B cell (primary cell): ENCODE measurements at regions not wholly inside any gene's neighbourhood (a gene's known extent, or its start where the extent isn't known, plus 50 kb on each side); places are given as distances from the start of the nearest gene placed in this dataset.

Experiments
- ATAC-seq: fragments of 200-7000 bp; cut with Tn5 transposase; one replicate; pipeline ENCODE4 v1.10.0; 2021; ENCODE audit warnings: low read depth, mild to moderate bottlenecking, moderate number of reproducible peaks, moderate library complexity
- CTCF ChIA-PET: fragments of 350-600 bp; sonication (Branson Sonifier 250); formaldehyde crosslinking; loops from one replicate; lab custom pipeline; 2021; ENCODE audit warnings: antibody characterized with exemption, inconsistent platforms; lab: Charles Lee
- POLR2A ChIA-PET: fragments of 350-600 bp; sonication (Branson Sonifier 250); formaldehyde crosslinking; loops from one replicate; lab custom pipeline; 2021; ENCODE audit warnings: antibody characterized with exemption; lab: Charles Lee
- DNase-seq: peaks from one replicate; pipeline ENCODE4 v3.0.0; 2013
- H2AFZ ChIP-seq: 2 replicates; pipeline ENCODE4 v1.6.1; 2012; ENCODE audit warnings: mild to moderate bottlenecking, low read depth, low read length; ENCODE audit not compliant: insufficient read depth, poor library complexity, severe bottlenecking
- H3K27ac ChIP-seq, 2 donors: 1 replicate in 1 of 2; 2 replicates in 1 of 2; pipeline ENCODE4 v1.5.1; 2012 to 2013; ENCODE audit warnings: low read length in 2 of 2, mild to moderate bottlenecking in 2 of 2, moderate library complexity in 1 of 2
- H3K27me3 ChIP-seq, 4 experiments: fragments of 200-600 bp in 1 of 4; sonication (generic) in 1 of 4; replicated peaks in 1 of 4; 1 replicate in 2 of 4; 2 replicates in 2 of 4; pipeline versions ENCODE4 v1.6.1 to v1.7.0; 2013 to 2016; ENCODE audit warnings: low read length in 3 of 4, mild to moderate bottlenecking in 2 of 4, mixed read lengths in 1 of 4, moderate library complexity in 1 of 4; ENCODE audit not compliant: insufficient read depth in 4 of 4, control insufficient read depth in 3 of 4; ENCODE audit errors: control extremely low read depth in 1 of 4
- H3K36me3 ChIP-seq, 2 experiments: replicated peaks in 1 of 2; 1 replicate in 1 of 2; 2 replicates in 1 of 2; pipeline versions ENCODE4 v1.6.1 to v1.7.1; 2013; ENCODE audit warnings: low read length in 1 of 2; ENCODE audit not compliant: insufficient read depth in 2 of 2, control insufficient read depth in 1 of 2; ENCODE audit errors: control extremely low read depth in 1 of 2, extremely low read depth in 1 of 2
- H3K4me1 ChIP-seq, 2 donors: fragments of 200-600 bp in 1 of 2; sonication (generic) in 1 of 2; 1 replicate in 1 of 2; 2 replicates in 1 of 2; pipeline versions ENCODE4 v1.5.1 to v1.6.1; 2013 to 2017; ENCODE audit warnings: low read length in 2 of 2; ENCODE audit not compliant: control insufficient read depth in 2 of 2, insufficient read depth in 2 of 2
- H3K4me2 ChIP-seq: replicated peaks from 2 replicates; pipeline ENCODE3; 2012; ENCODE audit warnings: mild to moderate bottlenecking, low read depth, low read length; ENCODE audit not compliant: poor library complexity, severe bottlenecking
- H3K4me3 ChIP-seq, 5 experiments: fragments of 200-600 bp in 1 of 5; sonication (generic) in 1 of 5; 1 replicate in 3 of 5; 2 replicates in 2 of 5; pipeline versions ENCODE4 v1.5.1 to v1.7.0; 2011 to 2016; ENCODE audit warnings: low read length in 4 of 5, mild to moderate bottlenecking in 4 of 5, low read depth in 2 of 5, control low read depth in 1 of 5, moderate library complexity in 1 of 5; ENCODE audit not compliant: insufficient read depth in 1 of 5; ENCODE audit errors: control extremely low read depth in 1 of 5, extremely low read depth in 1 of 5
- H3K79me2 ChIP-seq: fragments of 200-600 bp; sonication (generic); one replicate; pipeline ENCODE4 v1.6.0; 2016; ENCODE audit warnings: low read length; ENCODE audit not compliant: control insufficient read depth, insufficient read depth
- H3K9ac ChIP-seq: fragments of 200-600 bp; sonication (generic); 2 replicates; pipeline ENCODE4 v1.6.1; 2017; ENCODE audit warnings: mild to moderate bottlenecking, low read length, moderate library complexity
- H3K9me3 ChIP-seq, 3 donors: one replicate each; pipeline versions ENCODE4 v1.6.1 to v1.7.1; 2013; ENCODE audit warnings: low read length in 2 of 3; ENCODE audit not compliant: control insufficient read depth in 2 of 3, insufficient read depth in 1 of 3; ENCODE audit errors: control extremely low read depth in 1 of 3
- H4K20me1 ChIP-seq: 2 replicates; pipeline ENCODE4 v1.6.0; 2012; ENCODE audit warnings: mild to moderate bottlenecking, low read length; ENCODE audit not compliant: insufficient read depth, control insufficient read depth, poor library complexity, severe bottlenecking
- H3K27ac Mint-ChIP-seq: one replicate; pipeline ENCODE4 v1.8.0; 2021; ENCODE audit warnings: mixed read lengths
- H3K27me3 Mint-ChIP-seq: one replicate; pipeline ENCODE4 v1.8.0; 2021; ENCODE audit warnings: mixed read lengths
- H3K4me1 Mint-ChIP-seq: one replicate; pipeline ENCODE4 v1.8.0; 2021; ENCODE audit warnings: mixed read lengths
- H3K4me3 Mint-ChIP-seq: one replicate; pipeline ENCODE4 v1.8.0; 2021; ENCODE audit warnings: mixed read lengths
- H3K9me3 Mint-ChIP-seq: one replicate; pipeline ENCODE4 v1.8.0; 2022; ENCODE audit warnings: mixed read lengths; ENCODE audit not compliant: insufficient read depth
- CTCF ChIP-seq: fragments of 200-600 bp; IDR thresholded peaks from one replicate; pipeline ENCODE4 v1.8.0; 2022; ENCODE audit warnings: antibody characterized with exemption, mild to moderate bottlenecking
- EZH2 ChIP-seq: IDR thresholded peaks from 2 replicates; pipeline ENCODE4 v1.6.1; 2012; ENCODE audit warnings: borderline replicate concordance, low read depth, mild to moderate bottlenecking, moderate library complexity, low read length; ENCODE audit not compliant: insufficient read depth, poor library complexity, severe bottlenecking
- WGBS: methylation state at CpG from one replicate; pipeline ENCODE4 v1.1.5; 2013; ENCODE audit warnings: missing lambda C conversion rate; ENCODE audit not compliant: insufficient coverage; 5-methylcytosine and 5-hydroxymethylcytosine counted together
- intact Hi-C: fragments of 100-400 bp; cut with micrococcal nuclease; formaldehyde crosslinking; loops from one replicate; pipeline ENCODE4 v1.10.0; 2022

- CTCF ChIA-PET, result interaction anchor here (1.8 kb wide), 1 partner anchor 10 kb away, joined by 11 read pairs; no protein-coding TSS in a partner anchor
- Histone ChIP-seq H3K27me3 (no peaks in the 10 kb centered on the region), H3K9ac (no peak overlapping the region), H3K4me2 (no peak overlapping the region), H3K79me2 (no peaks in the 10 kb centered on the region), H4K20me1 (no peaks in the 10 kb centered on the region), H3K36me3 (no peaks in the 10 kb centered on the region), H3K4me3 (no peak overlapping the region), H3K9me3 (no peaks in the 10 kb centered on the region), H3K27ac (no peak overlapping the region), H2AFZ (no peak overlapping the region), H3K4me1 (no peaks in the 10 kb centered on the region)
- DNase-seq, result no peak
- no peak overlapping the region for H3K27ac Mint-ChIP-seq
- intact Hi-C loops, result no loop called here
- ATAC-seq, result no peak
- H3K9me3 Mint-ChIP-seq, result no peaks in the 10 kb centered on the region
- H3K27me3 Mint-ChIP-seq, result no peaks in the 10 kb centered on the region
- WGBS, result 90% methylated on average over 3 of the region's 3 CpGs
- POLR2A ChIA-PET, result no interaction called here
- no peaks in the 10 kb centered on the region for H3K4me1 Mint-ChIP-seq
- TF ChIP-seq EZH2 (no peak), CTCF (no peak)
- H3K4me3 Mint-ChIP-seq, result no peak overlapping the region
These were observed 176.3 kb upstream of the ARID2 start for GRCh38 chr12:45553204-45553603.

DNA sequence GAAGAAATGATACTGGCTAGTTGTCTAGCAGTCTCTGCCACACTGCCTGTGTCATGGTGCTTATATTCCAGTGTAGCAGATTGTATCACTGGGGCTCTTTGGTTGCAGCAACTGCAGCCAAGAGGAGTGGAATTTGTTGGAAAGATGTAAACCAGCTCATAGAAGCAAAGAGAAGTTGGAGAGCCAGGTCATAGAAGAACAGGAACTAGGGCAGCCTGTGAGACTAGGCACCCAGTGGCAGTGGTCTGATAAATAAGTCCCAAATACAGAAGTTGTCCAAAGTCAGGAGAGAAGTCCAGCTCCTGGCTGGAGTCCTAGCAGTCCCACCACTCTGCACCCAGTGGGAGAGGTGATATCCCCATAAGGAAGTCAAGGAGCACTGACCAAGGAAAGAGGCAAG is 172.5 kb upstream of the ARID2 start:
- intact Hi-C loops, result no loop called here
- DNase-seq (no peak), ATAC-seq (no peak)
- Histone ChIP-seq H3K4me1 (no peaks in the 10 kb centered on the region), H3K79me2 (no peaks in the 10 kb centered on the region), H2AFZ (no peak overlapping the region), H3K27me3 (no peaks in the 10 kb centered on the region), H4K20me1 (no peaks in the 10 kb centered on the region), H3K4me3 (no peak overlapping the region), H3K36me3 (no peaks in the 10 kb centered on the region), H3K4me2 (no peak overlapping the region), H3K9ac (no peak overlapping the region), H3K9me3 (peaks cover 0 to 6% (median 0%) of the 10 kb centered on the region in 3 donors), H3K27ac (no peak overlapping the region)
- Mint-ChIP-seq H3K27ac (no peak overlapping the region), H3K4me1 (no peaks in the 10 kb centered on the region), H3K27me3 (no peaks in the 10 kb centered on the region), H3K9me3 (no peaks in the 10 kb centered on the region), H3K4me3 (no peak overlapping the region)
- TF ChIP-seq CTCF (no peak), EZH2 (no peak)
- POLR2A ChIA-PET, result no interaction called here
- CTCF ChIA-PET, result no interaction called here
